AML-193 (cell line): ENCODE measurements at regions not wholly inside any gene's neighbourhood (a gene's known extent, or its start where the extent isn't known, plus 50 kb on each side); places are given as distances from the start of the nearest gene placed in this dataset.

Experiments used
- DNase-seq, 2 experiments: peaks; one replicate each; lab custom pipeline; 2025; lab: John Stamatoyannopoulos, UW

DNA sequence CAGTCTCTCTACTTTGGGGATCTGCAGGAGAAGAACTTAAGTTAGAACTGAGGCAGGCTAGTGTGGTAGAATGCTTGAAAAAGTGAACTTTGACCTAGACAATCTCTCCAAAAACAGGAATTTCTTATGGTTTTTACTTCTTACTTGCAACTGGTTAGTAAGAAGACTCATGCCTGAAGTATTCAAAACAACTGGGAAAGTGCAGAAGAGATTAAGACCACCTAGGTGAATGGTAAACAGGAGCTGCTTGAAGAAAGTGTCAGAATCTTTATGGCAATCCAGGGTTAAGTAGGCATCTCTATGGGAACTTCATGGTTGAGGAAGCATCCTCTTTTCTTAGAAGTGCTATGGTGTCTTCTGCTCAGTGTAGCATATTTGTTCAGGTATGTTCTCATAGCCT lies 428.6 kb upstream of the TLE4 start:
- DNase-seq = no peak

DNA sequence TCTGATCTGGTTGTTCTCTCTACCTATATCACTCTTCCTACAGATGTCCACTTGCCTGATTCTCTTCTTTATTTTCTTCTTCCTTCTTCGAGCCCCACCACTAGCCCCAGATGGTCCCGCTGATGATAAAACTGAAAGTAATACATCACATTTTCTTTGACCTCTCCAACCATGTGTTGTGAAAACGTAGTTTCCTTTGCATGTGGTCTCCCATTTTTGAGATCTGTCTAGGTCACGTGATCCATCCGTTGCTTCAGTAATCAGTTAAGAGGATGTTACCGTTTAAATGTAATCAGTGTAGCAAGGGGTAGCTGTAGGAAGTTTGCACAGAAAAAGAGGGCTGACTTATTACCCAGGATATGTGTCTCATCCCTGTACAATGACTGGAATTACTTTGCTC lies 426.3 kb upstream of the TLE4 start:
- DNase-seq = no peak

DNA sequence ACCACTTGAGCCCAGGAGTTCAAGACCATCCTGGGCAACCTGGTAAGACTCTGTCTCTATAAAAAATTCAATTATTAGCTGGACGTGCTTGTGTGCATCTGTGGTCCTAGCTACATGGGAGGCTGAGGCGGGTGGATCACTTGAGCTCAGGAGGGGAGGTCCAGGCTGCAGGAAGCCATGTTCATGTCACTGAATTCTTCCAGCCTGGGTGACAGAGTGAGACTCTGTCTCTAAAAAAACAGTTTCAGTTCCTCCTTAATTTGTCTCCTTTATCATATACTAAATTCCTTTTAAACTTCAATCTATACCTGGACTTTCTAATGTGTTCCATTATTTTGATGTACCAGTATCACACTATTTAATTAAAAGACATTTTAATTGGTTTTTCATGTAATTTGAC lies 422.2 kb upstream of the TLE4 start:
- no peak for DNase-seq

DNA sequence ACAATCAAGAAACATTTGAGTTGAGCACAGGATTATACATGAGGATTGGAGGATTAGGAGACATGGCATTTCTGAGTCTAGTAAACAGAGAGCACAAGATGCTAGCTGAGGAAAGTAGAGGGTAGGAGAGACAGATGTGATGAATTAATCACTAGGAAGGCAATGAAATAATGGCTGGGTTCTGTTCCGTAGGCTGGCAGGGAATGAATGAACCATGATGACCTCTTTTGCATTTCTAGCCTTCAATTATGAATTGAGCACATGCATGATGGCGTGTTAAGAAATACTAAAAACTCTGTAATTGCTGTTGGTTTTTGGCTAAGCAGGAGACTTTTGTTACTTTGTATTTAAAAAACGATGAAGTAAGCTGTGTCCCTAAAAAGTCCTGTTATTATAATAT lies 420.0 kb upstream of the TLE4 start:
- DNase-seq = no peak

DNA sequence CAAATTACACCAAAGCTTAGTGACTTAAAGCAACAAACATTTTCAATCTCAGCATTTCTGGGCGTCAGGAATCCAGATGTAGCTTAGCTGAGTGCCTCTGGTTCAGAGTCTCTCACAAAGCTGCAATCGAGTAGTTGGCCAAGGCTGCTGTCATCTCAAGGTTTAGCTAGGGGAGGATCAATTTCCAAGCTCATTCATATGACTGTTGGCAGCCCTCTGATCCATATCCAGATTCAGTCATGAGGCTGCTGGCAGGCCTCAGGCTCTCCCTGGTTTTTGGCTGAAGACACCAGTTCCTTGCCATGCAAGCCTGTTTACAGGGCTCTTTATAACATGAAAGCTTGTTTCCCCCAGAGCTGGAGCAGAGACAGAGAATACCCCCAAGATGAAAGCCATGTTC lies 419.5 kb upstream of the TLE4 start:
- DNase-seq = no peak

DNA sequence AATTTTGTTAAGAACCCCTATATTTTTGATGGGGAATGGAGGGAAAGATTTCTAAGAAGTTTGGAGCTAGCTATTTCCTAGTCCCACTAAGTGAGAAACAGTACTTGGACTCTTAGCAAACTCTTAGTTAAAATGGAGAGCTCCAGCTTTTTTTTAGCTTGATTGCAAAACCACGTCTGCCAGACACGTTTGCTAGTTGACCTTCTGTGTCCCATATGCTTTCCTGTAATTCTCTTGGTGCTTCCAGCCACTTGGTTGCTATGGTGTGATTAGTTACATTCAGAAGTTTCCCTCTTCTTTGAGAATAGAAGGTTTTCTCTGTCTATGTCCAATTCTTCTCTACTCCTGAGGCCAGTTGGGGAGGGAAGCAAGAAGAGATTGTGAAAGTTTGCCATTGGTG lies 417.0 kb upstream of the TLE4 start:
- DNase-seq = no peak

DNA sequence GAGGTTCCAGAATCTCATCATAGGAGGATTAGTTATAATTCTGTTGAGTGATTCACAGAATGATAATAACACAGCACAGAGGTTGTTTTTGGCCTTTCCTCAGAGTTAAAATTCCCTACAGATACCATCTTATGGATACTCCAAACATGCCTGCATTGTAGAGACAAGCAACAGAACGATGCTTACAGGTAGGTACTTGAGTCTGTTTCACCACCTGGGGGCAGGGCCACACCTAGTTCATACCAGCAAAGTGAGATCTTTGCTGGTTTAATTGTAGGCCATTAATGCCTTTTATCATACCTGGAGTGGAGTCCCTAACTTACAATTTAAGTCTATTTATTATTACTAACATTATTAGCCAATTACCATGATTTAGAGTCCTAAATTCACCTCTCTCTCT lies 416.5 kb upstream of the TLE4 start:
- no peak for DNase-seq

DNA sequence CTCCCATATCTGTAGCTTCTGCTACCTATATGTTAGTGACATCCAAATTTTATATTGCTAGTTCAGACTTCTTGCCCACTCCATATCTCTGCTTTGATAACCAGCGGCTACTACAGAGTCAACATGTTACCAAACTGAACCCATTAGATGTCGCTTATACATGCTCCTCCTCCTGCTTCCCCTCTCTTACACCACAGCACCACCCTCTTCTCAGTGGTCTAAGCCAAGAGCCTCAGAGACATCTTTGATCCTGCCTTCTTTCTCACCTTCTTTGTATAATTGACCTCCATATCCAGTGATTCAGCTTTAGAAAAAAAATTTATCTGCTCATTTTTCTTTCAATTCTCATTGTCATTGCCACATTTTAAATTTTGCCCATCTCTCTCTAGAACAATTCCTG lies 408.2 kb upstream of the TLE4 start:
- DNase-seq = no peak

DNA sequence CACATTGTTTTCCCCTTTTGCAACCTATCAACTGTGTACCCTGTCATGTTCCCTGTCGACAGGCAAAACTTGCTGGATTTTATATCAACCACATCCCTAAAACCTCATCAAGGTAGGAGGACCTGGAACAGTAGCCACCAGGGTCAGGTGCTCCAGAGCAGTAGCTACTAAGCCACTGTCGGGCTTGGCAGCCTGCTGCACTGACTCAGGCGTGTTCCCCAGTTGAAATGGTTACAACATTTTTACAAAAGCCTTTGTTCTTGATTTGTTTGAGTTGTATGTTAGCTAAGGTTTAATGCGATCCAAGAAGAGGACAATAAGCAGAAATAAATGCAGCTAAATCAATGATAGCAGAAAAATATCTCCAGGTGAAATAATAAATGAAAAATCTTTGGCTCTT lies 407.4 kb upstream of the TLE4 start:
- no peak for DNase-seq

DNA sequence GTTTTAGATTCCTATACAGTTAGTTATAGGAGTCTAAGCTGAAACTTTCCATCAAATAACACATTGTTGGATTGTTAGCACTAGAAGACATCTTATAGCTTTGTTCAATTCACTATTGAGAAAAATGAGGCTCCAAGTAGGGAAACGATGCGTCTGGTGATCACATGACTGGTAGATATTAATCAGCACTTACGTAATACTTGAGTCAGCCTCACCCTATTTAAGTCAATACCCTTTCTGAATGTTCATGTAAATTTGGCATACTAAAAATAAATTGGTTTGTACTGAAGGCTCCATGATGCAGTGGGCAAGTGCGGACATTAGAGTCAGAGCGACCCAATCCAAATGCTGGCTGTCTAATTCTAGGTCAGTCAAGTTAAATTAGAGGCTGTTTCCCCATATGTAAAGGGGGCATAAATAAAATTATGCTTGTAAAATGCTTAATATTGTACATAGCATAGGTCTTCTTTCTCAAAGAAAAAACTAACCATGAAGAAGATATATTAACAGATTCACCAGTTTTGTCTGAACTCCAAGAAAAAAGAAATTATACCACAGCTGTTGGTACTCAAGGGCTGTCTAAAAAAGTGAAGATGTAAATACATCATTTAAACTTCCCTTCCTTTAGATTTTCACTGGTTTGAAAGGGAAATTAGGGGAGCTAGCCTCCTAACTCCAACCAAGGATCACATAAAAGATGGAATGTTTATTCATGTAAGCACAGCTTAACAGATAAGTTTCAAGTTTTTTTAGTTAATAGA lies 406.6 kb upstream of the TLE4 start:
- no peak for DNase-seq

DNA sequence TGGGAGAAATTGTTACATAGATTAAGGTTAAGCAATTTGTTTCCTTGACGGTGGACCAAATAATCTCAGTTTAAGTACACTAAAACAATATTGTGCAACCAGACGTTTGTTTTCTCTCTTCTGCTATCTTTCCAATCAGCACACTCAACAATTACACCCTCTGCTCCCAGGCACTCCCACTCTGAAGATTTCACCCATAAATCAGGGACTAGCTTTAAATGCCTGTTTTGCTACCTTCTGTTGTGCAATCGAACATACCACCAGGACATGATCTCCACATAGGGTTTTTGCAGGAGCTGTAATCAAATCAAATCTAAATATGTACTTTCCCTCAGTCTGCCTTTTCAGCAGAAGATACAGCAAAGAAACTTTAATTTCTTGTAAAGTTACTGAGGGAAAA lies 405.8 kb upstream of the TLE4 start:
- DNase-seq = no peak

DNA sequence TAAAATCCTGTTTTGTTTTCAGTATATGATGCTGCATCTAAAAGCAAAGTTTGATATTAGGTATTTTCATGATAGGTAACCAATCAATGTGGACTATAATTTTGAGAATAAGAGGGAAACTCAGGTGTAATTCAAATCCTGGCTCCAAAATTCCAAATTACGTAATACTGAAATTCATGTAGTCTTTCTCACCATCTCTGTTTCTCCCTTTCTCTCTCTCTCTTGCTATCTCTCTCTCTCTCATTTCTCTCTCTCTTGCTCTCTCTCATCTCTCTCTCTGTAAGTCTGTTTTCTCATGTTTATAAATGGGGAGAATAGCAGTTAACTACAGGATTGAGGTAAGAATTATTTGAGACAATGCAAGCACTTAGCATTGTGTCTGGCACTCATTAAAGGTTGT lies 401.1 kb upstream of the TLE4 start:
- no peak for DNase-seq

DNA sequence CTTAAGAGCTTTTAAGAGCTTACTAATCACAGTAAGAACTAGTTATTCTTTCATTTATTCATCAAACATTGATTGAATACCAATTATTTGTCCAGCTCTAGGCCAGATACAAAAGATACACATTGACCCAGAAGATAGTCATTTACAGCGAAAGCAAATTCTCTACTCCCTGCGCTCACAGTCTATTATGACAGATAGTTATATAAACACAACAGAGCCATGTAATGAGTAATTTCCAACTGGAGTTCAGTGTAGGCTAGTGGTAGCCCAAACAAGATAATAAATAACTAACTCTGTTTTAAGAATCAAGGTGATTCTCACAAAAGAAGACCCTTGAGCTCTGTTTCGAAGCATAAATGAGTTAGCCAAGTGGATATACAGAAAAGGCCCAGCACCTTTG lies 397.8 kb upstream of the TLE4 start:
- DNase-seq = no peak

DNA sequence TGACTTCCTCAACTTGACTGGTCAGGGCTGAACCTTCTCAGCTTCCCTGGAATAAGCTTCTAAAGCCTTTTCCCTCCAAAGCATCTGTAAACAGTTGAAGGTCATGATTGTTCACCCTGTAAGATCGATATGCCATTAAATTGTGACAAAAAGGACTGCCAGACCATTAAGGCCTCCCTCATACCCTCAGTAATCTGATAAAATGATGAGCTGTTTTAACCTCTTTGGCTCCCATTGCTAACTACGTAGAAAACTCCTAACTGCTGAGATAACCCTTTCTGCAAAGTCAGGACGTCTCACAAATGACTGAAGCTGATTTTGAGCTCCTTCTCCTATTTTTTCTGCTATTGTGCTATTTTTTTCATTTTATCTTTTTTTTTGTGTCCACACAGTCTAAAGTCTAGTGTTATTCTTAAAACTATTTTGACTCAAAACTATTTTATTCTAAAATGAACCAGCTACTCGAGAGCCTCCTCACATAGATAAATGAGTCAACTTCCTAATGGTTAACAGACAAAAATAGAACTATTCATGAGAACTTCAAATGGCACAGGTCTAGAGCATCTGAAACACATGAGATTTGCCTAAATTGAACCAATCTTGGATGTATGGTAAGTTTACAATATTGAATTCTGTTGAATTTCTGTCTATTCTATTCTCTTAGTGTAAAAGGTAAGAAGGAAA lies 395.6 kb upstream of the TLE4 start:
- DNase-seq = no peak

DNA sequence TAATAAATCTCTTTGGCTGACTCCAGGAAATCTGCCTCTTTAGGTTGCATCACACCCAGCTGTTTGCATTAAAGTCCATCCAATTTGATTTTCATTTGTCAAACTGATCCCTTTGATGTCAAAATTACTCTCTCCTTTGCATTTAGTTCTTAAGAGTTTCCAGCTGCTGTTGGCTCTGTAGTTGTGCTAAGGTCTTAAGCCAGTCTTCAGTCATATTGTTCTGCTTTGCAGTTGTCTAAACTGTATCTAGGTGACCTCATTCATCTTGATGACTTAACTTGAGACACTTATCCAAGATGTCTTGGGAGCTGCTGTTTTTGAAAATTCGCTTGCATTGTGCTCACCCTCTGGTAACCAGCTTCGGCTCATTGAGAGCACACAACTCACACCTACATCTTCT lies 386.9 kb upstream of the TLE4 start:
- no peak for DNase-seq

DNA sequence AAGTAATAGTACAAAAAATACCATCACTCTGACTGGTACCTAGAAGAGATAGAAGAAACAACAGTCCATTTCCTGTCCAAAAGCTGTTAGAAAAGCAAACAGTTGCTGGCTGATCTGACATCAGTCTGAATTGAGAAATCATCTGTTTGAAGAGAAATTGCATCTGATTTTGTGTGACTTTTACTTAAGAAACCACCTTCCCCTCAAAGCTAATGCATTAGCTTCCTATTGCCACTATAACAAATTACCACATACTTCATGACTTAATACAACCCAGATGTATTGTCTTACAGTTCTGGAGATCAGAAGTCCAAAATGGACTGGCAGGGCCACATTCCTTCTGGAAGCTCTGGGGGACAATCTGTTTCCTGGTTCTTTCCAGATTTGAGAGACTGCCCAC lies 385.9 kb upstream of the TLE4 start:
- DNase-seq = no peak

DNA sequence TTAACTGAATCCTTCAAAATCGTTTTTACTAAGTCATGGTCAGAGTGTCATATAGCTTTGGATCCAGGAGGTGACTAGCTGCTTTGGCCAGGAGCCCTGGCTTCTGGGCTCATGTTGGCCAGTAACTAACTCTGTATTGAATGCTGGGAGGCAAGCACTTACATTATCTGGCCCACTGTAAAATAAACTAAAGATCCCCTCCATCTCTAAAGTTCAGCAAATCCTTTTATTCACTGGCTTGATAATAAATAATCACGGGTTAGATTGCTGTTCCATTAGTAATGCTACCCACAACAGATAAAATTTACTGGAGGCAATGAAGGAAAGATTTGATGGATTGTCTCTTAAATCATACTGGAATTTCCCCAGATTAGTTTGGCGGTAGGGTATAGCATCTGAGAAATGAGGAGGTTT lies 382.2 kb upstream of the TLE4 start:
- no peak for DNase-seq

DNA sequence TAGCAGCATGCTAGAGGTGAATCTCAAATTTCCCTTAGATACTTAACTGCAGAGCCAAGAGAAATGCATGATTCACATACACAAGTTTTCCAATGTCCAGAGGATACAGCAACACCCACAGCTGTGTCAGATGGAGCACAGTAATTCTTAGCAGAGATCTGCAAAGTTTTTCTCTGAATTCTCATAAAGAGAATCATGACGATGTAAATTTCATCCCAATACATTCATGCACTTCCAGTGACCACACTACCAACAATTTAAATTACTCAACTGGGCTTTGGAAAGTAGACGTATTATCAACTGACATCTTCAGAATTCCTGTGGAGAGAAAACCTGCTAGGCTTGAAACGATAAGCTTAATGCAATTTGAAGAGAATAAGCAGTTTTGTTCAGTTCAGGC lies 378.8 kb upstream of the TLE4 start:
- DNase-seq = no peak

DNA sequence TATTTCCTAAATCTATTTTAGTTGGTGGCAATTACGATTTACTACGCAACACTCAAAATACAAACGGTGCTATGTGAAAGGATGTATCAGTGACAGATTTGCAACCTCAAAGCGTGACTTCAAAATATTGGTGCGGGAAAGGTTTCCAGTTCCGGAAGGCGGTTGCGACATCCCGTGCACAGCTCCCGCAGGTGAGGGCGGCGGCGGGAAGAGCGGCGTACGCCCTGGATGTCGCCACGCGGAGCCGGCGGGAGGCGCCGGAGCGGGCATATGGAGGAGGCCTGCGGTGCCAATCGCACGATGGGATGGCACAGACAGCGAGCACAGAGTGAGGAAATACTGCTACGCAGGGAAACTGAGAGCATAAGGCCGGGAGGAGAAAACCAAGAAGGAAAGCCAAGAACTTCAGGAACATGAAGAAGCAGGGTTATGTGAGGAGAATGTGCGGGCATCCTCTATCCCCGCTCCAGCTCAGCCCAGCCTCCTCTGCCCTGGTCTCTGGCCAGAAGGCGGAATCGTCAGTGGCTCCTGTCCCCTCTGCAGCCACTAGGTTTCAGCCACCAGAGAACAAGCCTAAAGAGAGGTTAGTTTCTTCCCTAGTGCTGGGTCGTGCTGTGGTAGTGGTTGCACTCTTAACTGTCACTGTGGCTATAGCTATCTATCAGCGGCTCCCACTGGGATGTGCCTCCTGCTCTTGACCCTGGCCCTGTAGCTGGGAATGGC lies 378.1 kb upstream of the TLE4 start:
- DNase-seq = no peak

DNA sequence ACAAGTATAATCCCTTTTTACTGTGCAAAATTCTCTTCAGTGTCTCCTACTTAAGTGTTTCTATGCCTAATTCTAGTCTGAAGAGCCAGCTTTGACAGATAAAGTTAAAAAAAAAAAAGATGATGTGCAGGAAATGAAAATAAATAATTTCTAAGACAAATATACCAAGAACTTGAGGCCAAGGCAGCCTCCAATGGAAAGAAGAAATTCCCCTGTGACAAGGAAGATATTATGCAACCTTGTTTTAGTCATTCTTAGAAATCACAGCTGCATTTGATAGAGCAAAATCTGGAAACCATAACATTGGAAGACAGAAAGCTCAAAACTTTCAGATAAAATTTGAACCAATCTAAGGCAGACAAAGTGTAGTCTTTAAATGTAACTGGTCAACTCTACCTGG lies 375.9 kb upstream of the TLE4 start:
- no peak for DNase-seq

DNA sequence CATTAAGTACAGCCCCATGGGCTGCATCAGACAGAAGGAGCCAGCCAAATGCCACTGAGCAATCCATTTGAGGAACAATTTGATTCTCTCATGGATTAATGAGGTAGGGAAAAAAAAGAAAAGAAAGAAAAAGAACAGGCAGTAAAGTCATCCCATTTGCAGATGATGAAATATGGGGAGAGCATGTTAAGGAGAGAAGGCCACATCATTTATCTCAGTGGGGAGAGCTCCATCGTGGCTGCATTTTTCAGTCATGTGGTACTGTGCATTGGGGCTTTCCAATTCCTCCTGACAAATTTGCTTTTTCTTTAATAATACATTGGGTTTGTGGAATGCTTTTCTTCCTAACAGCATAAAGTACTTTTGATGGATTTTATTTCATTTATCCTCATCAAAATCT lies 375.2 kb upstream of the TLE4 start:
- no peak for DNase-seq

DNA sequence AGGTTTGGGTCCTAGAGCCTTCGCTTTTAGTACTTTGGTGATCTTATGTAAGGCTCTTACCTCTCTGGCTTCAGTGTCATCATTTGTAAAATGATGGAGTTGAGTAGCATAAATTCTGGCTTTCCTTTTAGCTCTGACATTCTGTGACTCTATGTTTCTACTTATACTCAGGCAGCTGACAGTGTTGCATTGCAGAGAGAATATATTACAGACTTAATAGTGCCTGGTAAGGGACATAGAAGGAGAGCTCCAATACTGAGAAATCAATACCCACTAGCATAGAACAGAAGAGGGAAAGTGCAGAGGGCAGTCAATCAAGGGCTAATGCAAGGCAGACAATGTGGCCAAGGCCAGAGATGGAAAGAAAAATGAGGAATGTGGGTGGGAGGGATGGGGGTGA lies 371.4 kb upstream of the TLE4 start:
- DNase-seq = no peak

DNA sequence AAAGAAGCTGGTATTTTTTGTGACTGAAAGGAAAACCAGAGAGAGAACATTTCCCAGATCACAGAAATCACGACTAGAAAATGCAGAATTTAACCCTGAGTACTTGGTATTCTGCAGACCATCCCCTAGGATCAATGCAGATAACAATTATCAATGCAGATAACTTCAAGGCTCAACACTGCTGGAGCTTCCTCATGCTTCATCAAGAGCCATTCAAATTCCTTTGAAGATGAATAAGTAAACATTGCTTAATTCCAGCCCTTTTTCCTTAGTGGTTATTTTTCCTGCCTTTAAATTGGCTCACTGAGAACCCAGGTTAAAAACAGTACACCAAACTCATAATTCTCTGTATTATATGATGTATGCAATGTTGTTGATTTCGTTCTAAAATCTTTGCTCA lies 370.1 kb upstream of the TLE4 start:
- DNase-seq = no peak
